ENCODE measurements at regions not wholly inside any gene's neighbourhood (a gene's known extent, or its start where the extent isn't known, plus 50 kb on each side); places are given as distances from the start of the nearest gene placed in this dataset.

- Histone ChIP-seq H3K4ac (ENCODE audit: low read depth in 1 of 2, low read length in 2 of 2) (no peak overlapping the region), H3K36me3 (ENCODE audit: control insufficient read depth in 1 of 2, insufficient read depth in 2 of 2, low read depth in 1 of 2, low read length in 2 of 2) (no peaks in the 10 kb centered on the region), H2BK12ac (ENCODE audit: low read length in 2 of 2) (no peak overlapping the region), H3K4me1 (ENCODE audit: control insufficient read depth, insufficient read depth, low read depth, low read length) (no peaks in the 10 kb centered on the region), H3K9me3 (ENCODE audit: control insufficient read depth, low read length) (no peaks in the 10 kb centered on the region), H2BK15ac (ENCODE audit: low read depth, poor library complexity, severe bottlenecking) (no peak overlapping the region), H3K4me2 (ENCODE audit: low read length, poor library complexity, severe bottlenecking) (no peak overlapping the region), H3K4me3 (ENCODE audit: insufficient read depth in 1 of 2, low read depth in 1 of 2, low read length in 2 of 2) (no peak overlapping the region), H3K79me1 (replicated peaks; ENCODE audit: low read length, poor library complexity, severe bottlenecking) (no peaks in the 10 kb centered on the region), H3K9ac (ENCODE audit: low read length) (no peak overlapping the region), H2BK5ac (ENCODE audit: low read depth, low read length, poor library complexity, severe bottlenecking) (no peak overlapping the region), H3K18ac (ENCODE audit: low read depth in 1 of 2, low read length in 2 of 2) (no peak overlapping the region), H2AK5ac (ENCODE audit: low read length, severe bottlenecking) (no peak overlapping the region), H3K27me3 (ENCODE audit: control insufficient read depth in 1 of 2, insufficient read depth in 1 of 2, low read length in 2 of 2) (peaks cover 0 to 14% of the 10 kb centered on the region in 2 experiments), H3K14ac (ENCODE audit: low read length in 2 of 2) (no peak overlapping the region), H3K27ac (ENCODE audit: low read length, poor library complexity, severe bottlenecking) (no peak overlapping the region), H4K91ac (ENCODE audit: low read length) (no peak overlapping the region), H2BK120ac (ENCODE audit: low read depth, low read length) (no peak overlapping the region), H3K23ac (ENCODE audit: low read length in 2 of 2) (peak overlapping the region in 1 of 2 experiments; percentile 83), H4K8ac (ENCODE audit: low read length) (no peak overlapping the region), H2AFZ (ENCODE audit: low read depth, low read length) (no peak overlapping the region)
- no peak for DNase-seq
- WGBS: 73% methylated on average over 7 of the region's 7 CpGs
These were observed 85.3 kb upstream of the PCGF5 start for GRCh38 chr10:91135113-91135512.

DNA sequence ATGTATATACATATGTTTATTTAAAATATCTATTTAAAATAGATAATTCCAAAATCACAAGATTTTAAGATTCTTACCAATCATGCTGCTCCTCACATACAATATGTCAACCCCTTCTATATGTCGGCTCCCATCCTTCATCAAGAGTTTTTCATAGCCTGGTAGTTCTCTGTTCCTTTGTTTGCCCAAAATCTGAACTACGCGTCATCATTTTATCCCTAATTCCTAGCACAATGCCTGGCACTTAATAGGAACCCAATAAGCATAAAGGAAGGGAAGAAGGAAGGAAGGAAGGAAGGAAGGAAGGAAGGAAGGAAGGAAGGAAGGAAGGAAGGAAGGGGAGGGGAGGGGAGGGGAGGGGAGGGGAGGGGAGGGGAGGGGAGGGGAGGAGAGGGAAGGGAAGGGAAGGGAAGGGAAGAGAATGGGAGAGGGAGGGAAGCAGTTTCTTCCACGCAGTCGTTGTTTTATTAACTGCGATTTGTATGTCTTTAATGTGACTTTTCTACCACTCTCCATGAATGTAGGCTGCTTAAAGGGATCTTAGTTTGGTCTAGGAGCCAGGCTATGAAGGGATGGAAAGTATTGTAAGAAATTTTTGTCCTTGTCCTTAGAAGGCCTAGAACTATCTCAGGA is 83.3 kb upstream of the PCGF5 start:
- Histone ChIP-seq H2AFZ (ENCODE audit: low read depth, low read length) (no peak overlapping the region), H3K14ac (ENCODE audit: low read length in 2 of 2) (no peak overlapping the region), H4K8ac (ENCODE audit: low read length) (no peak overlapping the region), H2BK5ac (ENCODE audit: low read depth, low read length, poor library complexity, severe bottlenecking) (no peak overlapping the region), H2BK15ac (ENCODE audit: low read depth, poor library complexity, severe bottlenecking) (no peak overlapping the region), H3K4me1 (ENCODE audit: control insufficient read depth, insufficient read depth, low read depth, low read length) (no peaks in the 10 kb centered on the region), H3K4ac (ENCODE audit: low read depth in 1 of 2, low read length in 2 of 2) (no peak overlapping the region), H3K36me3 (ENCODE audit: control insufficient read depth in 1 of 2, insufficient read depth in 2 of 2, low read depth in 1 of 2, low read length in 2 of 2) (no peaks in the 10 kb centered on the region), H3K9ac (ENCODE audit: low read length) (no peak overlapping the region), H2BK12ac (ENCODE audit: low read length in 2 of 2) (no peak overlapping the region), H3K27me3 (ENCODE audit: control insufficient read depth in 1 of 2, insufficient read depth in 1 of 2, low read length in 2 of 2) (no peaks in the 10 kb centered on the region), H4K91ac (ENCODE audit: low read length) (no peak overlapping the region), H2AK5ac (ENCODE audit: low read length, severe bottlenecking) (no peak overlapping the region), H3K23ac (ENCODE audit: low read length in 2 of 2) (no peak overlapping the region), H3K27ac (ENCODE audit: low read length, poor library complexity, severe bottlenecking) (no peak overlapping the region), H3K18ac (ENCODE audit: low read depth in 1 of 2, low read length in 2 of 2) (no peak overlapping the region), H3K79me1 (replicated peaks; ENCODE audit: low read length, poor library complexity, severe bottlenecking) (no peaks in the 10 kb centered on the region), H3K4me2 (ENCODE audit: low read length, poor library complexity, severe bottlenecking) (no peak overlapping the region), H3K9me3 (ENCODE audit: control insufficient read depth, low read length) (no peaks in the 10 kb centered on the region), H3K4me3 (ENCODE audit: insufficient read depth in 1 of 2, low read depth in 1 of 2, low read length in 2 of 2) (no peak overlapping the region), H2BK120ac (ENCODE audit: low read depth, low read length) (no peak overlapping the region)
- 93% methylated on average over 2 of the region's 6 CpGs for WGBS
- no peak for DNase-seq

DNA sequence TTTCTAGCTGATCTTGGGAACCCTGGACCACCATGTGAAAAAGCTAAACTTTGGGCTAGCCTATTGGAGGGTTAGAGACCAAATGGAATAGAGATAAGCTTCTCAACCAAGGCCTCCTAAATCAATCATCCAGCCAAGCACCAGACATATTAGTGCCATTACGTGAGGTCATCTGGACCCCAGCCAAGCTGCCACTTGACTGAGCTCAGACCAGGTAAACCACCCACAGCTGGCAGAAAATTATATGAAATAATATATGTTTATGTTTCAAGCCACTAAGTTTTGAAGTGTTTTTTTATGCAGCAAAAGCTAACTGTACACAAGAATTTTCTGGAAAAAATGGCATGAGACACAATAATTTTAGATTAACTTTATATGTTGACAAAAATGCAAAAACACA is 82.6 kb upstream of the PCGF5 start:
- DNase-seq: no peak
- Histone ChIP-seq H3K36me3 (ENCODE audit: control insufficient read depth in 1 of 2, insufficient read depth in 2 of 2, low read depth in 1 of 2, low read length in 2 of 2) (no peaks in the 10 kb centered on the region), H3K4me2 (ENCODE audit: low read length, poor library complexity, severe bottlenecking) (no peak overlapping the region), H3K14ac (ENCODE audit: low read length in 2 of 2) (no peak overlapping the region), H4K91ac (ENCODE audit: low read length) (no peak overlapping the region), H3K4ac (ENCODE audit: low read depth in 1 of 2, low read length in 2 of 2) (no peak overlapping the region), H2BK5ac (ENCODE audit: low read depth, low read length, poor library complexity, severe bottlenecking) (no peak overlapping the region), H3K23ac (ENCODE audit: low read length in 2 of 2) (no peak overlapping the region), H3K4me3 (ENCODE audit: insufficient read depth in 1 of 2, low read depth in 1 of 2, low read length in 2 of 2) (no peak overlapping the region), H3K9ac (ENCODE audit: low read length) (no peak overlapping the region), H2BK12ac (ENCODE audit: low read length in 2 of 2) (no peak overlapping the region), H4K8ac (ENCODE audit: low read length) (no peak overlapping the region), H3K27me3 (ENCODE audit: control insufficient read depth in 1 of 2, insufficient read depth in 1 of 2, low read length in 2 of 2) (no peaks in the 10 kb centered on the region), H2BK120ac (ENCODE audit: low read depth, low read length) (no peak overlapping the region), H3K18ac (ENCODE audit: low read depth in 1 of 2, low read length in 2 of 2) (no peak overlapping the region), H2AK5ac (ENCODE audit: low read length, severe bottlenecking) (no peak overlapping the region), H3K79me1 (replicated peaks; ENCODE audit: low read length, poor library complexity, severe bottlenecking) (no peaks in the 10 kb centered on the region), H3K4me1 (ENCODE audit: control insufficient read depth, insufficient read depth, low read depth, low read length) (no peaks in the 10 kb centered on the region), H2BK15ac (ENCODE audit: low read depth, poor library complexity, severe bottlenecking) (no peak overlapping the region), H3K9me3 (ENCODE audit: control insufficient read depth, low read length) (no peaks in the 10 kb centered on the region), H3K27ac (ENCODE audit: low read length, poor library complexity, severe bottlenecking) (no peak overlapping the region), H2AFZ (ENCODE audit: low read depth, low read length) (no peak overlapping the region)
- no CpG with 5 or more reads among the region's 1 CpG for WGBS

DNA sequence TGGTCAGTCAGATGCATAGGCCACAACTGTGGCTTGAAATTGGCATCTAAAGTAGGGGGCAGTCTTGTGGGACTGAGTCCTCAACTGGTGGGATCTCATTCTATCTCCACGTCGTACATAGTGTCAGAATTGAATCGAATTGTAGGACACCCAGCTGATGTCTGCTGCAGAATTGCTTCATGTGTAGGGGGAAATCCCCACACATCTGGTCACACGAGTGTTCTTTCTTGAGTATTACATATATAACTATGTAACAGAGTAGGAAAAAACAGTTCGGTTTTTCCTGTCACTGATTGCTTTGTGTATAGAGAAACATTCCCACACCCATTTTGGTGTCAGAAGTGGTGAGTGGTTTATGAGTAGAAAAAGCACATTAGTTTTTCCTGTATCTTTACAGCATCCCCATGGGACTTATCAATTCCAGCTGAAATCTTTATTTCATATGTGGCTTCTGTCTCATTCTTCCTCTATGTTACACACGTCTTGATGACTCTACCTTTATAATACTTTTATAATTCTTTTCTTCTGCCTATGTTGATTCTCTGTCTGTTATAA is 79.4 kb upstream of the PCGF5 start:
- no peak overlapping the region for H3K14ac ChIP-seq (ENCODE audit: low read length in 2 of 2)
- no peak overlapping the region for H3K4ac ChIP-seq (ENCODE audit: low read depth in 1 of 2, low read length in 2 of 2)
- 90% methylated on average over 3 of the region's 6 CpGs for WGBS
- H3K36me3 ChIP-seq (ENCODE audit: control insufficient read depth in 1 of 2, insufficient read depth in 2 of 2, low read depth in 1 of 2, low read length in 2 of 2): no peaks in the 10 kb centered on the region
- no peak overlapping the region for H4K8ac ChIP-seq (ENCODE audit: low read length)
- H2BK120ac ChIP-seq (ENCODE audit: low read depth, low read length): no peak overlapping the region
- no peak overlapping the region for H2BK5ac ChIP-seq (ENCODE audit: low read depth, low read length, poor library complexity, severe bottlenecking)
- no peak overlapping the region for H3K4me3 ChIP-seq (ENCODE audit: insufficient read depth in 1 of 2, low read depth in 1 of 2, low read length in 2 of 2)
- H2AK5ac ChIP-seq (ENCODE audit: low read length, severe bottlenecking): no peak overlapping the region
- no peak overlapping the region for H2AFZ ChIP-seq (ENCODE audit: low read depth, low read length)
- H3K79me1 ChIP-seq (replicated peaks; ENCODE audit: low read length, poor library complexity, severe bottlenecking): no peaks in the 10 kb centered on the region
- no peak overlapping the region for H3K18ac ChIP-seq (ENCODE audit: low read depth in 1 of 2, low read length in 2 of 2)
- no peak for DNase-seq
- no peaks in the 10 kb centered on the region for H3K4me1 ChIP-seq (ENCODE audit: control insufficient read depth, insufficient read depth, low read depth, low read length)
- H2BK15ac ChIP-seq (ENCODE audit: low read depth, poor library complexity, severe bottlenecking): no peak overlapping the region
- no peaks in the 10 kb centered on the region for H3K9me3 ChIP-seq (ENCODE audit: control insufficient read depth, low read length)
- no peaks in the 10 kb centered on the region for H3K27me3 ChIP-seq (ENCODE audit: control insufficient read depth in 1 of 2, insufficient read depth in 1 of 2, low read length in 2 of 2)
- no peak overlapping the region for H3K27ac ChIP-seq (ENCODE audit: low read length, poor library complexity, severe bottlenecking)
- no peak overlapping the region for H2BK12ac ChIP-seq (ENCODE audit: low read length in 2 of 2)
- H3K9ac ChIP-seq (ENCODE audit: low read length): no peak overlapping the region
- H4K91ac ChIP-seq (ENCODE audit: low read length): no peak overlapping the region
- no peak overlapping the region for H3K4me2 ChIP-seq (ENCODE audit: low read length, poor library complexity, severe bottlenecking)
- no peak overlapping the region for H3K23ac ChIP-seq (ENCODE audit: low read length in 2 of 2)
